NCI-H460 (cell line): ENCODE measurements at regions not wholly inside any gene's neighbourhood (a gene's known extent, or its start where the extent isn't known, plus 50 kb on each side); places are given as distances from the start of the nearest gene placed in this dataset.

Experiments
- DNase-seq: peaks from one replicate; pipeline ENCODE4 v3.0.0-alpha.2; 2016; ENCODE audit warnings: low read depth; ENCODE audit errors: extremely low read depth

DNA sequence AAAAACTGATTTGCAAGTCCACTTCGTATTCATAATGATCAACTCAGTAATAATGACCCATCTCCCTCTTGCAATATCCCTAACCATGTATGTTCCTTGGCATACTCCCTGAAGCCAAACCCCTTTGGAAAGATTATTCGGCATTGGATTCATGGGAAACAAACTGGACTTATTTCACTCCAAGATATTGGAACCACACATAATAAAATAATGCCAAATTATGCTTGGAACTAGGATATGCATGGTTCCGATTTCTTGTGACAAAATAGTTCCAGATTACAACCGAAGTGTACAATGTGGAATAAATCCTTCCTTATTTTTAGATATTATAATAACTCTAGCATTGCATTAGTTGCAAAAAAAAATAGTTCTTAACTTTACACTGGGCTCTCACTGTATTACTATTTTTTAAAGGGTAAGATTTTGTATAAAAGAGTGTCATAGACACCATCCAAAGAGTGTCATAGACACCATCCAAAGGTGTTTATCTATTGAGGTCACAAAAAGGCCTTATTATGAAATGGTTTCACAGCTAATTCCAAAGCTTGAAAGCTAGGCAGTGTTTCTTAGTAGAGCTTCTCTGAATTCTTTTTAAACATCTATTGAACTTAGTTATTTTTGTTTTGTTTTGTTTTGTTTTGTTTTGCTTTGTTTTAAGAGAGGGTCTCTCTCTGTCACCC, 410.9 kb upstream of the JARID2 start:
- no peak for DNase-seq

DNA sequence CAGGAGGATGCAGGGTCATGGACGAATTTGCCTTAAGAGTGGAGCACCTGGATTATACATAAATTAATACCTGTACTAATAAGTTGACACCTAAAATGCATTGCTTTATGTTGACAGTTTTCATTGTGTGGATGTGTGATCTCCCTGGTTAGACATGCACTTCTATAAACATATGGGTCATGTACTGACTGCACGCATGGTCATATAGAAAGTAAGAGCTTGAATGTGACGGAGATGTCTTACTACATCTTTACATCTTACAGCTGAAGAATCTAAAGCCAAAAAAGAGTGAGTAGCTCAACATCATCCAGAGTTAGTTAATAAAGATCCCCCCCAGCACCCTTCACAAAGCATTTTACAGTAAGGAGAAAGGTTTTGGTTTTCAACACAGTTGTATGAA, 408.4 kb upstream of the JARID2 start:
- DNase-seq = no peak

DNA sequence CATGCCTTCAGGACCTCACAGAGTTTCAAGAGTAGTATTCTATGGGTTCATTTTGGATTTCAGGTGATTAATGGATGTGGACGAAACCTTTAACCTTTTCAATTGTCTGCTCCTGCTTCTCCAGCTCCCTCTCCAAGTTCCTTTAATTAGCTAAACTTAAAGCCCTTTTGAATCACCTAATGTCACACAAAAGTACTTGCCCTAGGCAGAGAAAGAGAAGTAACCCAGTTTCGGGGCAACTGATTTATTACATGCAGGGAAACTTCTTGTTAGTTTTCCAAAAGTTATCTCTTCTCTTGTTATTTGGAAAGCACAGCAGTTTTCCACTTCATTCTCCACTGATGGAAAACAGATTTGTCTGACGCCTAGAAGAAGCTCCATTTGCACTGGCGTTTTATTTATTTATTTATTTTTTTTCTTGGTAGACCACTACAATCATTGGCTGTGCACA, 407.7 kb upstream of the JARID2 start:
- DNase-seq = no peak

DNA sequence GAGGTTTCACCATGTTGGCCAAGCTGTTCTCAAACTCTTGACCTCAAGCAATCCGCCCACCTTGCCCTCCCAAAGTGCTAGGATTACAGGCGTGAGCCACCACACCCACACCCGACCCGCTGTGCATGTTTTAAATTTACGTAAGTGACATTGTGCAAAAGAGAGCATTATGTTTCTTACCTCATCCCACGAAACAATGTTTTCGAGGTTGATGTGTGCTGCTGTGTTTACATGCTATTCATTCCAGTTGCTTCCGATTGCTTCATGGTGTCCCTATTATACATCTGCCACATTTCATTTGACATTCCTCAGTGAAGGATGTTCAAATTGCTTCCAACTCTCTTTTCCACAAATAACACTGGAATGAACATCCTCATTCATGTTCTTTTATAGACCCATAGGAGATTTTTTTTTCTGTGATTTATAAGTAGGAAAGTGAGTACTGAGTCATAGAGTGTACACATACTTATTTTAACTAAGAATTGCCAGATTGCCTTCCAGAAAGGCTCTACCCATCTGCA, 403.9 kb upstream of the JARID2 start:
- peak; percentile 26 for DNase-seq

DNA sequence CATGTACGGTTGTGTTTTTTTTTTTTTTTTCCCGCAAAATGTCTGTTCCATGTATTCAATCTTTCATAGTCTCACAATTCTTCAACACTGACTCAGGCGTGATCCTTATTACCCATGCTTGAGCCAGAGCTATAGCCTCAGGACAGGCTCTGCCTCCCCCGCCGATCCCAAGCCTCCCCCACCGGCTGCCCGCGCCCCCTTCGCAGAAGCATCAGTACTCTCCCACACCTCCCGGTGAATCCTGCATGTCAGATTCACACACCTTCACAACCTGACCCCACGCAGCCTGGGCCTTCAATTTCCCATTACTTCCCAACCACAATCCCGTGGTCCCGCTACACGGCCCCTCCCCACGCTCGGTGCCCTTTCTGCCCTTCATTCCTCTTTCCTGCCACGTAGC, 401.5 kb upstream of the JARID2 start:
- DNase-seq = no peak

DNA sequence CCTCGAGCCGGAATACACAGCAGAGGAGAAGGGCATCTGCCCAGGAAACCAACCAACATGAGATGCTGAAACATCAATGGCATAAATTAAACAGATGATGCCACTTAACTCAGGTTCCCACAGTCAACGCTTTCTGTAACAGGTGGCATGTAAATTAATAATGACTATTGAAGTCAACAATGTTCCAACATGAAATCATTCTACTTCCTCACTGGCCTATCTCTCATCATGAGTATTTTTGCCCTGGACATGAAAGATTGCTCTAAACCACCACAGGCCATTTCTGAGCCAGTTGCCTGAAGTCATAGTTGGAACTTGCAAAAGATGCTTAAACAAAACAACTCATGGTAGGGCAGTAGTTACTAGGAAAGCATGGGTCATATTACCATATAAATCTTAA, 397.9 kb upstream of the JARID2 start:
- no peak for DNase-seq

DNA sequence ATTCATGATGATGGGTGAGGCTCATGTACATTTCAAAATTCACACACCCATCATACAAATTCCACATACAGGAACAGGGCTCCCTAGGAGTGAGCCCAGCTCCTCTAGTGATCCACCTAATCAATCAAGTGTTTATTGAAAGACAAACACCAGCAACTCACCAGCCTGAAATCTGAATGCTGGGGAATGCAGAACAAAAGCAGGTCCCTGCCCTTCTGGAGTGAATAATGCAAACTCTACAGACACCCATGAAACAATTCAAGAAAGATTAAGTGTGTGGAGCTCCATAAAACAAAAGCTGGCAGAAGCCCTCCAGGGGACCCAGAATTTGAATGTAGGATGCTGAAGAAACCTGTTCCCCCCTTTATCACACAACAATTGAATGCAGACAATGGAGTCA, 396.7 kb upstream of the JARID2 start:
- DNase-seq = no peak

DNA sequence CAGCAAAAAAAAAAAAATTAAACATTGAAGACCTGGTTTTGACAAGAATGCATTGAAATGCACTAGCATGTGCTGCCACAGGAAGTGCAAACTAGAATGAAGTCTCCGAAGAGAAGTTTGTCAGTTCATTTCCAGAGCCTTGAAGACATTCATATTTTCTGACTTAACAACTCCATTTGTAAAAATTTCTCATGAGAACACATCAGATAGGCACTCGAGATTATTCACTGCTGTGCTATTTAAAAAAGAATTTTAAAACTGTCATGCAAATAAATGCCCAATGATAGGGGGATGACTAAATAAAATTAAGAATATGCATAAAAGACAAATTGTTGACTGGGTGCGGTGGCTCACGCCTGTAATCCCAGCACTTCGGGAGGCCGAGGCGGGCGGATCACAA, 394.6 kb upstream of the JARID2 start:
- no peak for DNase-seq

DNA sequence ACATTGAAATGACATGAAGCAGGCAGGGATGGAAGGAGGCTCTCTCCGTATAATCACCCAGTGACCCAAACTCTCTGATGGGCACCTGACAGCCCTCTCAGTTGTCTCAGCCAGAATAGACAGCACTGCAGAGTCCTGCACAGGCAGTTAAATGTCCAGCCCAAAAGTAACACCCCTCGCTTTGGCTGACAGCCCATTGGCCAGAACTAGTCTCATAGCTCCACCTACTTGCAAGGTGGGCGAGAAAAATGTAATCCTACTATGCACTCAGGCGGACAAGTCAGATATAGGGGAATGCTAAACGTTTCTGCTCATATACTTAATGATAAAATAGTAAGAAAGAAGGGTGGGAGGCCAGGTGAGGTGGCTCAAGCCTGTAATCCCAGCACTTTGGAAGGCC, 393.5 kb upstream of the JARID2 start:
- no peak for DNase-seq

DNA sequence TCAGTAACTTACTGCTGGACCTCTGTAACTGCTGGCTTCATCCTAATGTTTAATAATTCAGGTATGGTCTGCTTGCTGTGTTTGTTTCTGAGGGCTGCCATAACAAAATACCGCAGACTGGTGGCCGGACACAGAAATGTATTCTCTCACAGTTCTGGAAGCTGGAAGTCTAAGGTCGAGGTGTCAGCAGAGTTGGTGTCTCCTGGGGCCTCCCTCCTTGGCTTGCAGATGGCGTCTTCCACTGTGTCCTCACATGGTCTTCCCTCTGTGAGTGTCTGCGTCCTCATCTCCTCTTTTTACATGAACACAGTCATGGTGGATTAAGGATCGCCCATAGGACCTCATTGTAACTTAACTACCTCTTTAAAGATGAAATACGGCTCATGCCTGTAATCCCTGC, 389.7 kb upstream of the JARID2 start:
- DNase-seq = no peak

DNA sequence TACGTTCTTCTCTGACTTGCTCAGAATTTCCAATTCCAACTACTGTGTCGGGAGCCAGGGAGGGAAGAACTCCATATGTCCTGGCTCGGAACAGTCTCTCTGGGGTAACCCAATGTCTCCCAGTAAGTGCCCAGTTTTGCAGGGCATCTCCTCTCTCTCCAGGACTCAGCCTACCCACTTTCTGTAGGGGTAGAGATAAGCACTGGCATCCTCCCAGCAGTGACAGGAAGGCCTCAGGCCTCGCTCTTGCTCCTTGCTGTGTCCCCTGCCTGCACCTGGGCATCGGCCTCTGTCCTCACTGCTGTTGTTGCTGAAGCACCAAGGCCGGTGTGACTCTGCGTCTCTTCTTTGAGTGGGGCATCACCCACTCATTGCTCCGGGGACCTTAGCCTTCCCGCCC, 388.9 kb upstream of the JARID2 start:
- no peak for DNase-seq

DNA sequence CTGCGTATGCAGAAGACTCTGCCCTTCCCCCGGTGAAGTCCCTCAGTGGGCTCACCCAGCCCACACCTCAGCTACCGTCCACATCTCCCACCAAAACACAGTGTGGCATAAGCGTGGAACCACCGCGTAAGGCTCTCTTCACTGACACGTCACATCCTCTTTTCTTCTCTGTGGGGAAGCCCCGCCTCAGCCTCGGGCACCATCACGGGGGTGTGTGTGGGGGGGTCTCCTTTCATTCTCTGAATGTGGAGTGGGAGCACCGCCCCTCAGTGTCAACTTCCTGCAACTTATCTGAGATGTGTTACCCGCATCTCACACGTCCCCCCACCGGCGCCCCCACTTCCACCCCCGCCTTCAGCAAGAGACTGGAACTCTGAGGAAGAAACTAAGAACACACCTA, 388.4 kb upstream of the JARID2 start:
- no peak for DNase-seq

DNA sequence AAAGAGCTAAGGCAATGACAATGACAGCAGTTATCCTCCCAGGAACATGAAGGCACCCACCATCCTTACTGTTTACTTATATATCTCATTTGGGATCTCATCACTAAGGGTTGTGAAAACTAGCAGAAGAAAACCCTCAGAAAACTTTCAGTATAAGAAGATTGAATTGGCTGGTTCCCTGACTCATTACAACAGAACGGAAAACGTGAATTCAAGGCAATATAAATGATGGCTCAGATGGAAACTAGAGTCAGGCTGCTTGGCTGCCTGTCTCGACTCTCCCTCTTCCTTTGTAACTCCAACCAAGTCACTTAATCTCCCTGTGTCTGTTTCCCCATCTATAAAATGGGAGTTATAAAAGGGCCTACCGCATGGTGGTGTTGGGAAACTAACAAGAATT, 387.1 kb upstream of the JARID2 start:
- no peak for DNase-seq

DNA sequence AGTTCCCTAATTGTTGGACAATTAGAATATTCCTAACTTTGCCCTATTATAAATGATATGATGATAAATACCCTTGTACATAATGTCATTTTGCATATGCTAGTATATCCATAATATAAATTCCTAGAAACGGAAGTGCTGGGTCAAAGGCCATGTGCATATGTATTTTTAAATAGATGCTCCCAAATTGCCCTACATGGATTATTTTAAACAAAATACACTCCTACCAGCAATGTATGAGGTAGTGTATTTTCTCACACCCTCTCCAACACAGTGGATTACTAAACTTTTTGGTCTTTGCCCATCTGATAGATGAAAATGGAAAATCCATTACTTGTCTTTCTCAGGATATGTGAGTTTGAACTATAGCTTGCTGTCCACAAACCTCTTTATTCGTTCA, 385.1 kb upstream of the JARID2 start:
- no peak for DNase-seq

DNA sequence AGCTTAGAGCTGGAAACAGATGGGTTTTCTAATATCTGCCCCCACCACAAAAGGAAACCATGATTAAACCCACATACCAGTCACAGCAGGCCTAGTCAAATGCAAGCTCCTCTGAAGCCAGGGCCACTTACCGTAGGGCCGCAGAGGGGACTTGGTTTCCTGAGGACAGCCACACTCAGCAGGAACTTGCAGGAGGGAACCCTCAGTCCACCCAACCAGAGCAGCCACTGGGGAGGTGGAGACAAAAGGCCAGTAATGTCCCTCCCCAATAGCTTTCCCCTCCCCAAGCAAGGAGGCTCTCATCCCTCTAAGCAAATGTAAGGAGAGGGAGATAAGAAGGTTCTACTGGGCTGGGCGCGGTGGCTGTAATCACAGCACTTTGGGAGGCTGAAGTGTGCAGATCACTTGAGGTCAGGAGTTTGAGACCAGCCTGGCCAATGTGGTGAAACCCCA, 384.4 kb upstream of the JARID2 start:
- no peak for DNase-seq

DNA sequence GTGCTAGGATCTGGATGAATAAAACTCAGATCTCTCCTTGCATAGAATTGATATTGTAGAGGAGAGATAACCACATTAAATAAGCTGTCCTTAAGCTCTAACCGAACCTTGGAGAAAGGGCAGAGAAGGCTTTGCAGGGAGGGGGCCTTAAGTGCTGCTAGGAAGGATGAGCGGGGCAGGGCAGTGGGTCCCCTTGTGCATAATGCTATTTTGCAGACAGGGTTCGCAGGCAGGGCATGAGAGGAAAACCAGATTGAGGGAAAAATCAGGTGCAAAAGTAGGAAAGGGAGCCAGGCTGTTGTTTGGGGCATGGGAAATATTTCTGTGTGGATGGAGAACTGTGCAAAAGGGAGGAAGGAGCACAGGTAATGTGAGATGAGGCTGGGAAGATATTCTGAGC, 383.0 kb upstream of the JARID2 start:
- DNase-seq = no peak

DNA sequence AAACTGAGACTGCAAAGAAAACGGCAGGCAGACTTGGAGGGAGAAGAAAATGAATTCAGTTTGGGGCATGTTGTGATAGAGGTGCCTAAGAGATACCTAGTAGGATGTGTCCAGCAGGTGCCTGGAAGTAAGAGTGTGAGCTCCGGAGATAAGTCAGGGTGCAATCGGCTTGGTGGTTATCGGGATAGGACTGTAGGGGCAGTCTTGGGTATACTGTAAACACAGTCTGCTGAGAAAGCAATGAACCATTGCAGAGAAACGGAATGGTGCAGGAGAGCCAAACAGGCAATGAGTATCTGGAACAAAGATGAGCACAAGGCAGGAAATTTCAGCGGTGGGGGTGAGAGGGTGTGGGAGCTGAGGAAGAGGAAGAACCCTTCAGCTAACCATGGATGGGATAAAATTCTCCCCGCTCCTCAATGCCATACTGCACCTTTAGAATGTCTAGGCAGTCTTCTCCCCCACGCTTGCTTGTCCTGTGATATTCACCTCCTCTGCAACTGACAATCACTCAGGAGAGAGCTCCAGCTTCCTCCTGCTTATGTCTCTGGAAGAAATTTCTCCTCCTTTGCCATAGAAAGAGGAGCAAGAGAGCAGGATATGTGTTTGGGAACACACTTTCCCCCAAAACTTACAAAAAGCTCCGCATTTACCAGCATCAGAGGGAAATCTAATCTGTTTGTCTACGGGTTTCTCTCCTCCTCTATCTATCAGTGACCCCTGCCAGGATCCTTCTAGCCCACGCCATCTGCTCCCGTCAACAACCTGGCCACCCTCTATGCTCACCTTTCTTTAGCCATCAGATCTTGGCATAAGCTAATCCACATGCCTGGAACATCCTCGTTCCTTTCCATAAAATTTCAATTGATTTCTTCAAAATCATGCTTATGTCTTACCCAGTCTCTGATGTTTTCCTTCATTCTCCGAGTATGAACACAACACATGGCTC, 381.7 kb upstream of the JARID2 start:
- no peak for DNase-seq

DNA sequence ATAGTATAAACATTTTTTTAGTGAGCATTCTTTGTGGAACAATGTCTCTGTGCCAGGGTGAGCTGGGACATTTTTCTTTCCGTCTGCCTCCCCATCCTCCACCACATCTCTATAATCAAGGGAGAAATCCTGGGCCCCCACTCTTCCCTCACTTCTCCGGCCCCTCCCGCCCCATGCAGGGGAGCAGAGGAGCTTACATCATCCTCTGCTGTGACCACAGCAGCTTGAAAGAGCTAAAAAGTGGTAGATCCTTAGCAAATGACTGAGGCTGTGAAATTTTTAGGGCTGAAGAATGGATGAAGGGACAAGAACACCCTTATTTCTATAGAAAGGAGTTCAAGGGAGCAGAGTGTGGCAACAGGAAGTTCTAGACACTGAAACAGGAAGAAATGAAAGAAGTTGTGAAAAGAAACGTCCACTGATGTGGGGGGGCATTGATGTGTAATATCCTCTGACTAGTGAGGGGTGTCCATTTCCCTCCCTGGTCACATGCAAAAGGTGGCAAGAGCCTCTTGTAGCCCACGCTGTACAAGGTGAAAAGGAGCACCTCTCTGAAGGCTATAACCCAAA, 380.3 kb upstream of the JARID2 start:
- DNase-seq = no peak

DNA sequence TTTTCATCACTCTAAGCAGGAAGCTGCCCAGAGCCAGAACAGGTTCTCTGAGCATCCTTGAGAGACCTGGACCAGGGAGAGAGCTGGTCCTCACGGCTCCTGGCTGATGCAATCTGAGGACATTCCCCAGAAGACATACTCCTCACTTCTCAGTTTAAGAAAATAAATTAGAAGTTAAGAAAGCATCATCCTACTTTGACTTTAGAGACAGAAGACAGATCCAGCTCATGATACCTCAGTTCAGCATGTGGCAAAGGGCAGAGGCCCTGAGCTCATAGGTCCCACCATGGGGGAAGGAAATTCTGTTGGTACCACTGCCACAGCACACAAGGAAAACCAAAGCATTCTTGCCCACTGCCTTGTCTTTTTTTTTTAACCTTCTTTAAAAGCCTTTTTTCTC, 378.1 kb upstream of the JARID2 start:
- no peak for DNase-seq

DNA sequence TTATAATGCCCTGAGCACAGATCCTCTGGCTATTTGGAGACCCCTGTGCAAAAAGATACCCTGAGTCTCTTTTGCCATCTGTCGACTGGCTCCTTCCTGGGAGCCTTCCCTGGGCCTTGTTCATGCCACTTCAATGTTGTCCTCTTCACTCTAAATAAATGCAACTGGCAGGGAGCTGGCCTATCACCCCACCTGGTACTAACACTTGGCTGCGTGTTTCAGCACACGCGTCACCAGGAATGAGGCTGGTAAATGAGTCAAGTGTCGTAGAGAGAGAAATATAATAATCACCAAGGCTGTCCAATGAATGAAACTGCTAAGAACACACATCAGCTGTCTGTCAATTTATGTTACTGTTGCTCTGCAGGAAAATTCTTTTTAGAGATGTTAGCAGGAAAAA, 374.6 kb upstream of the JARID2 start:
- DNase-seq = no peak

DNA sequence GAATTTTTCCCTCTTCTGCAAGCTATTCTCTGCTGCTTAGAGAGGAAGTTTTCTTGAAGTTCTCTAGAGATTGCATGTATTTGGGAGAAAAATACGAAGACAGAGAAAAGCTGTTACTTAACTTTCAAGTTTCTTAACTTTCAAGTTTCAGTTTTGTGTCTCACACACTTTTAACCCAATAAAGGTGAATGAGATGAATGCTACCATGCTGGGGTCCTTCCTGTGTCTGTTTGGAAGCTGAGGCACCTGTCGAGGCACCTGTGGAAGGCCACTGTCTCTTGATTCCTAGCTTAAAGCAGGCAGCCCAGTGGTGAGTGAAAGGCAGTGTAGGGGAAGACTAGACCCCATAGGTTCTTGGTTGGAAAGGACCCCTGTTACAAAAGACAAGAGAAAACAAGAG, 372.8 kb upstream of the JARID2 start:
- no peak for DNase-seq
